HuH-7 (cell line): ENCODE measurements at regions not wholly inside any gene's neighbourhood (a gene's known extent, or its start where the extent isn't known, plus 50 kb on each side); places are given as distances from the start of the nearest gene placed in this dataset.

Experiments used
- DNase-seq: peaks from one replicate; pipeline ENCODE4 v3.0.0; 2011; ENCODE audit warnings: low spot score

DNA sequence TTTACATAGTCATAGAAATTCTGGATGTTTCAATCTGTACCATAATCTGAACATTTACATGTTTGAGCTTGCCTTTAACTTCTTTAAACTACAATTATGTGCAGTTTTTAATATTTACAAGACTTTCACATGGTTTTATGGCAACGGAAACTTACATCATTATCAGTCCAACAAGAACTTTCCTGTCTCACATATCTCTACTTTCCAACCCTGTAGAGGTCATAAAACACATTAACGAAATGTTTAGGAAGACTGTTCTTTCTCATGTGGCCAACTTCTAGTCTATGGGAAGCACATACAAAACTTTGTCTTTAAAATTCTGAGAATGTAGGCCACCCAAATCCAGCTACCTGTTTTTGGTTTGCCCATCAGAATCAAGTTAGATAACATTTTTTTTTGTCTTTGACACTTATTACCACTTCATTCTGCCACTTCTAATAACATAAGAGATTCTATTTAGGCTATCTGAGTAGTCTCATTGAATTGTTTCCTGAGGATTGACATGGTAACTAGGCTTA lies 693.2 kb downstream of the KCNJ3 start:
- DNase-seq: no peak

GRCh38 chr2:155389224-155389623 lies 690.7 kb downstream of the KCNJ3 start:
- no peak for DNase-seq

- DNase-seq: no peak
Measured at GRCh38 chr2:155384555-155385123, 686.1 kb downstream of the KCNJ3 start.

DNA sequence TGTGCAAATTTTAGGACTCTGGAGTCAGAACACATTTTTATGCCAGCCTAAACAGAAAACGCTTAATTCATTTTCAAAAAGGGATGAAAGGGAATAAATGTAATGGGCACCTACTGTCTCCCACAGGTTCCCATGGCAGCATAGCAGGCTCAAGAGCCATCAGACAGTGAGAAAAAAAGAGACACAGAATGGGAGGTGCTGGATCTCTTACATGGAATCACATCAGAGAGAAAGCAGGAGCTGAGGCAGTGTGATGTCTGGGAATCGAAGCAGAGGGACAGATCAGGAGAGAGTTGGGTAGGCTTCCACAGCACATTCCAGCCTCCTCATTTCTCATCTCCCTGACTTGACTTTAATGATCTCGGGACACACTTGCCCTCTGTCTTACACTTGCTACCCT lies 684.3 kb downstream of the KCNJ3 start:
- DNase-seq: no peak

- no peak for DNase-seq
Measured at GRCh38 chr2:155381436-155381835, 682.9 kb downstream of the KCNJ3 start.

DNA sequence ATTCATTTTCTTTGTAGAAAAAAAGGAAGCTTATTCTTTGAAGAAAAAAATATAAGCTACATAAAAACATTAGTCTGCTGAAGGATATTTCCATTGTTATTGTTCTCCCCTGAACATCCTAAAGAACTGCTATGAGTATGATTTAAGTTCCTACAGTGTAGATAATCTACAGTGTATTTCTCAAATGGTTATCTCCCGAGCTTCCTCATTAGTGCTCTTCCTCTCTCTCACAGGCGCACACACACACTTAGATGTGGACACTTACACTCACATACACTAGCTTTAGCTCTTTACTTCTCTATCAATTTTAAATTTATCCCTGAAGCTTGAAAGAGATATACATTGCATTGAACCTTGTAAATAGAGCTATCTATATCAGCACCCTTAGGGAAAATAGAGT lies 681.0 kb downstream of the KCNJ3 start:
- DNase-seq: no peak

DNA sequence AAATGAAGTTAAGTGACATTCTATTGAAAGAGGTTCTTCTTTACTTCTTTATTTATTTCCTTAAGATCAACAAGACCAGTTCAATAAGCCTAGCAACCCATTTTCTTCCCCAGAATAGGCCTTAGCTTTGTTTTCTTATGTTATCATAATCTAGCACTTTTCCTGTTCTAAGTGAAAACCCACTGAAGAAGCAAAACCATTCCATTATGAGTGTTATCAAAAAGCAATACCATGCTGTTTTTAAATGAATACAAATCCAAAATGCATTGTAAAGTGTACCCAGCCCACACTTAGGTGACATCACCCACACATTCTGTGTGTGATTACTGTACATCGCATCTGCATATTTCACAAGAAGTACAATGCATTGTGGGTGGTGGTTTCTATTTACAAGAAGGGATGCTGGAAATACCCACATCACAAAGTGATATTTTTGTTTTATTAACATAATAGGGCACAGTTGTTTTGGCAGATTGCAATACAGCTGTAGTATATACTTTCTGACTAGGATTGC lies 679.5 kb downstream of the KCNJ3 start:
- no peak for DNase-seq

DNA sequence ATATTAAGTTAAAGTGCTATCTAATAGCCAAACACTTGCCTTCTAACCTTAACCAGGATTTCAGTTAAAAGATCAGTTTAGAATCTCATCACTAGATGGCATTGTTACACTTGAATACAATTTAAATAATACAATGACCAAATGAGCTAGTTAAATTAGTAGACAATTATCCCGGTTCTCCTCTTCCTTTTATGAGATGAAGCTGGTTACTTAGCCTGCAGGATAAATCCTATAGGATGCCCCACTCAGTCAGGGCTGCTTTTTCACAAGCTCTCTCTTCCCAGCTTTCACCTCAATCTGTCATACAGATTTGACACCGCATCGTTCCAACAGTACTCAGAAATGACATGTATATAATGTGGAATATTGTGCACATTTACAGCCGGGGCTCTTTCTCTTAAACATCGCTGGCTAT lies 678.8 kb downstream of the KCNJ3 start:
- DNase-seq: no peak

DNA sequence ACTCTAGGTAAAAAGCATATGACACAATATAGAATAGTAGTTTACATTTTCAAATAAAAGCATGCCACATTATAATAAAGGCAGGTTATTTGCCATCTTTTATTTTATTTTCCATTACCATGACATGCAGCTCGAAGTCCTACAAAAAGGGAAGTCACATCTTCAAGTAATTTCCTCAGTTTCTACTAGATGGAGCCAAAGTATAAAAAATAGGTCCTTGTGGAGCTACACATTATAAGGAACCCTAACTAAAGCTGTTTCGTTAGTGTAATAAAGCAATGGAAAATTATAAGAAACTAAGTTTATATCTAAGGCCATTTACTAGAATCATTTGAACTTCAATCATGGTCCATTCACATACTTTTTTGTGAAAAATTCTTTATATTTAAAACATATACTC lies 674.5 kb downstream of the KCNJ3 start:
- no peak for DNase-seq

- no peak for DNase-seq
Measured at GRCh38 chr2:155368934-155369333, 670.4 kb downstream of the KCNJ3 start.

DNA sequence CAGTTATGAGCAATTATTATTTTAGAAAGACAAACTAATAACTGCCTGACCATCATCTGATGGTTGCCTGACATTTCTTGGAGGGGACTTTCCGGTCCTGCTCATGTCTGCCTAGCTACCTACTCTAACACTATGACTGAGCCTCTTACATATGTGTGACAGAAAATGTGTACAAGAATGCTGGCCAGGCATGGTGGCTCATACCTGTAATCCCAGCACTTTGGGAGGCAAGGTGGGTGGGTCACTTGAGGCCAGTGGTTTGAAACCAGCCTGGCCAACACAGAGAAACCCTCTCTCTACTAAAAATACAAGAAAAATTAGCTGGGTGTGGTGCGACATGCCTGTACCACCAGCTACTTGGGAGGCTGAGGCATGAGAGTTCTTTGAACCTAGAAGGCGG lies 666.3 kb downstream of the KCNJ3 start:
- DNase-seq: no peak

- DNase-seq: no peak
Measured at GRCh38 chr2:155363349-155363888, 664.9 kb downstream of the KCNJ3 start.

DNA sequence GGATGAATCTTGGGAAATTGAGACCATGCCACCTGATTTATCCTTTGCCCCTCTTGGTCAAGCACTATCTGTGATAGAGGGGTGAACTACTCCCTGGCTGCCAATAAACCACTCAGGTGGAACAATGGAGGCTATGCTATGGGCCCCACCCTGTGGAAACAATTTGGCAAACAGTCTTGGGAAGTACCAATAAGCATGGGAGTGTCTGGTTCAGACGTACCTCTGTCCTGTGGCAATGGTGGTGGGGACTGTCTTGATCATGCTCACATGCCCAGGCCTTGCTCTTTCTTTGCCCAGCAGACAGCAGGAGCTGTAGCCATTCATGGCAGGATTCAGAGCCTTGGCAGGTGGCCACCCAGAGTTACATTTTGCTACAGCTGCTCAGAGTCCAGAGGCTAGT lies 658.7 kb downstream of the KCNJ3 start:
- no peak for DNase-seq

DNA sequence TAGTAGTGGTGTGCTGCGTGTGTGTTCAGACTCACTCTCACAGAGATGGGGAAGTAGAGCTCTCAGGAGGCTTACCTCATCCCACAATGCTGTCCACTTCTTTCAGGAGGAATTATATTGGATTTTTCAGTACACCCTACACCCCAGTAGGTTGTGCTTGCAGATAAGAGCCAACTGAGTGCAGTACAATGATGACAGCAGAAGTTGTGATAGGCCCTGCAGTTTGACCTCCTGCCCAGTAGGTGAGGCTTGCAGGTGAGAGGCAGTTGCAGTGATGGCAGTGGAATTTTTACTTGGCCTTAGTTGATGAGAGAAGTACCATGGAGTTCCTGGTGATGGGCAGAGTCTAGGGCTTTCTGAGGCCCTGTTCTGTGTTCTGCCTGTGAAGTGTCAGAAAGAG lies 657.8 kb downstream of the KCNJ3 start:
- DNase-seq: no peak

GRCh38 chr2:155350783-155351580 lies 652.5 kb downstream of the KCNJ3 start:
- DNase-seq: no peak

DNA sequence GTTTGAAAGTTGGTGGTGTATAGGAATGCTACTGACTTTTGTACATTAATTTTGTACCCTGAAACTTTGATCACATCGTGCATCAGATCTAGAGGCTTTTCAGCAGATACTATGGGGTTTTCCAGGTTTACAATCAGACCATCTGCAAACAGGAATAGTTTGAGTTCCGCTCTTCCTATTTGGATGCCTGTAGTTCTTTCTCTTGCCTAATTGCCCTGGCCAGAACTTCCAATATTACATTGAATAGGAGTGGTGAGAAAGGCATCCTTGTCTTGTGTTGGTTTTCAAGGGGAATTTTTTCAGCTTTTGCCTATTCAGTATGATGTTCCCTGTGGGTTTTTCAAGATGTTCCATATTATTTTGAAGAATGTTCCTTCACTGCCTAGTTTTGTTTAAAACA lies 633.5 kb downstream of the KCNJ3 start:
- DNase-seq: no peak

DNA sequence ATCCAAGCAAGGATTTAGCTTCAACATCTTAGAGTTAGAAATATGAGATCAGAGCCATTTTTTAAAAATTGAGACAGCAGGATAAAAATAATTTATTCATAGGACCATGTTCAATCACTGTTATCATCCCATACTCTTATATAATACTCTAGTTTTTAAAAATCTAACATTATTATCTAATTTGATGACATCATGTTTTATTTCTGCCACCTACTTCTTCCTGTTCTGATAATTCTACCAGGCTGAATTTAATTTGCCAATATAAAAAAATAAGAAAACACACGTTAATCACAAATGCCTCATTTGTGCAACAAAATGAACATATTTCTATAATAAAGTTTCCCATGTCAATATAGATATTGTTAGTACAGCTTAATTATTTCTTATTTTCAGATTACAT lies 621.7 kb downstream of the KCNJ3 start:
- no peak for DNase-seq

DNA sequence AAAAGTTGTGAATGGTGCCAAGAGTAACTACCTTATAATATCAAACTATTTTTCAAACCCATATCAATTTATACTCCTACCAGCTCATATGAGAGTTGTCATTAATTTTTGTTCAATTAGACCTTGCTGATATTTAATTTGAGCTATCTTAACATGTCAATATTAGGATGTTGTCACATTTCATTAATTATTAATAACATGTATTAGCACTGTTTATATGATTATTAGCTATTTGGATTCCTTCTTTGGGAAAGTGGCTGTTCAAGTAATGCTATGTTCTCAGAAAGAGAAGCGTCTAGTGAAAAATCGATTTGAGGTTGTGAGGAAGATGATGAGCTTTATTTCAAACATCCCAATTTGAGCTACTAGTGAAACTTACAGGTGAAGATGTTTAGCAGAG lies 620.2 kb downstream of the KCNJ3 start:
- no peak for DNase-seq

- no peak for DNase-seq
Measured at GRCh38 chr2:155315768-155316167, 617.3 kb downstream of the KCNJ3 start.

GRCh38 chr2:155310589-155310988 lies 612.1 kb downstream of the KCNJ3 start:
- DNase-seq: no peak

- DNase-seq: no peak
Measured at GRCh38 chr2:155309483-155309882, 611.0 kb downstream of the KCNJ3 start.

- no peak for DNase-seq
Measured at GRCh38 chr2:155308367-155309009, 610.0 kb downstream of the KCNJ3 start.

- DNase-seq: no peak
Measured at GRCh38 chr2:155301221-155301620, 602.7 kb downstream of the KCNJ3 start.
